ENCODE measurements at regions not wholly inside any gene's neighbourhood (a gene's known extent, or its start where the extent isn't known, plus 50 kb on each side); places are given as distances from the start of the nearest gene placed in this dataset.

GRCh38 chrX:63566856-63567255, 215.7 kb upstream of the SPIN4 start:
- no peak overlapping the region for H4K91ac ChIP-seq (replicated peaks; ENCODE audit: insufficient read length, low read length)
- TF ChIP-seq CTBP2 (IDR thresholded peaks at IDR 0.05; ENCODE audit: borderline replicate concordance, insufficient read depth, insufficient read length, low read length) (no peak), SIRT6 (IDR thresholded peaks at IDR 0.05; ENCODE audit: low read length) (no peak), RXRA (IDR thresholded peaks at IDR 0.05; ENCODE audit: insufficient read depth, low read depth, low read length) (no peak), SUZ12 (IDR thresholded peaks at IDR 0.05; ENCODE audit: low read length) (no peak), FOSL1 (IDR thresholded peaks at IDR 0.05; ENCODE audit: insufficient read depth, low read depth, low read length) (no peak), KDM1A (IDR thresholded peaks at IDR 0.05; ENCODE audit: borderline replicate concordance, low read length) (no peak)

More at GRCh38 chrX:63566856-63567255, 215.7 kb upstream of the SPIN4 start:
- Histone ChIP-seq H2AFZ (ENCODE audit: low read length) (no peak overlapping the region), H3K79me2 (ENCODE audit: control insufficient read depth in 1 of 2, insufficient read depth in 2 of 2, low read length in 2 of 2) (no peaks in the 10 kb centered on the region), H2BK5ac (ENCODE audit: low read depth, low read length) (no peak overlapping the region), H3K4ac (replicated peaks; ENCODE audit: insufficient read length, low read depth, low read length) (no peak overlapping the region), H3K4me2 (ENCODE audit: insufficient read depth in 1 of 2, low read depth in 2 of 2, low read length in 2 of 2) (no peak overlapping the region), H2BK15ac (ENCODE audit: low read length) (no peak overlapping the region), H2BK20ac (ENCODE audit: low read length) (no peak overlapping the region), H3K4me1 (replicated peaks in 1 of 4; ENCODE audit: control insufficient read depth in 3 of 4, insufficient read depth in 4 of 4, low read length in 3 of 4) (no peaks in the 10 kb centered on the region), H3K23ac (ENCODE audit: insufficient read length) (no peak overlapping the region), H3K79me1 (ENCODE audit: low read depth, low read length) (no peaks in the 10 kb centered on the region), H2BK12ac (ENCODE audit: low read depth, low read length) (no peak overlapping the region), H4K8ac (ENCODE audit: extremely low read depth, insufficient read depth, low read length) (no peak overlapping the region), H3K9ac (replicated peaks in 1 of 4; ENCODE audit: extremely low read depth in 1 of 4, low read depth in 3 of 4, low read length in 3 of 4) (no peak overlapping the region), H3K27ac (ENCODE audit: low read depth, low read length) (no peak overlapping the region), H2AK5ac (ENCODE audit: low read depth, low read length) (no peak overlapping the region), H3K23me2 (ENCODE audit: low read depth, low read length) (no peaks in the 10 kb centered on the region), H3K36me3 (ENCODE audit: control insufficient read depth in 2 of 4, insufficient read depth in 4 of 4, low read length in 3 of 4) (no peaks in the 10 kb centered on the region), H3K9me3 (ENCODE audit: insufficient read depth in 2 of 2, low read depth in 1 of 2, low read length in 1 of 2) (no peaks in the 10 kb centered on the region), H3K18ac (ENCODE audit: extremely low read depth, low read length) (no peak overlapping the region), H2BK120ac (replicated peaks; ENCODE audit: low read depth, low read length) (no peak overlapping the region), H3K27me3 (replicated peaks in 1 of 4; ENCODE audit: control insufficient read depth in 3 of 4, extremely low read depth in 1 of 4, insufficient read depth in 3 of 4, low read length in 3 of 4) (no peaks in the 10 kb centered on the region), H4K20me1 (replicated peaks in 1 of 2; ENCODE audit: control insufficient read depth in 1 of 2, insufficient read depth in 2 of 2, low read length in 2 of 2) (no peaks in the 10 kb centered on the region), H3K14ac (ENCODE audit: insufficient read length) (no peak overlapping the region), H4K5ac (ENCODE audit: insufficient read length, low read depth, low read length) (no peak overlapping the region), H3K4me3 (ENCODE audit: extremely low read depth in 1 of 4, insufficient read depth in 2 of 4, low read depth in 3 of 4, low read length in 4 of 4) (no peak overlapping the region), H3K56ac (replicated peaks; ENCODE audit: insufficient read length, low read depth, low read length) (no peak overlapping the region)
- FAIRE-seq (no peak), DNase-seq (ENCODE audit: low read depth in 1 of 2, low spot score in 2 of 2) (no peak)
- CTCF ChIA-PET (ENCODE audit: partially characterized antibody) = no interaction called here
- POLR2A ChIA-PET (ENCODE audit: partially characterized antibody) = no interaction called here
